Activated CD8-positive, alpha-beta T cell treated with anti-CD3 and anti-CD28 coated beads, Interleukin-2, amount 10 ng/mL, durations not matched to agents 7 days and 5 days (primary cell): ENCODE measurements at regions not wholly inside any gene's neighbourhood (a gene's known extent, or its start where the extent isn't known, plus 50 kb on each side); places are given as distances from the start of the nearest gene placed in this dataset.
"Not testable (repeated sequence)": the region's sequence is repeated elsewhere in the genome, so short reads cannot be mapped to it uniquely, and the experiment has no call there.

Experiments used
- ATAC-seq: fragments of 150-1000 bp; cut with Tn5 transposase; one replicate; pipeline ENCODE4 v1.10.0; 2021; ENCODE audit warnings: moderate library complexity
- CTCF ChIA-PET: fragments of 350-600 bp; sonication (Branson Sonifier 250); formaldehyde crosslinking; loops from one replicate; lab custom pipeline; 2021; ENCODE audit warnings: antibody characterized with exemption; lab: Charles Lee
- POLR2A ChIA-PET: fragments of 350-600 bp; sonication (Branson Sonifier 250); formaldehyde crosslinking; loops from one replicate; lab custom pipeline; 2021; ENCODE audit warnings: antibody characterized with exemption; lab: Charles Lee
- DNase-seq: peaks from one replicate; pipeline ENCODE4 v3.0.0-alpha.2; 2020
- H3K27ac Mint-ChIP-seq: one replicate; pipeline ENCODE4 v1.8.0; 2021; ENCODE audit warnings: mild to moderate bottlenecking, mixed read lengths
- H3K27me3 Mint-ChIP-seq: one replicate; pipeline ENCODE4 v1.8.0; 2021; ENCODE audit warnings: low read depth, mixed read lengths
- H3K36me3 Mint-ChIP-seq: one replicate; pipeline ENCODE4 v1.8.0; 2021; ENCODE audit warnings: low read depth, mixed read lengths
- H3K4me1 Mint-ChIP-seq: one replicate; pipeline ENCODE4 v1.8.0; 2021; ENCODE audit warnings: low read depth, mixed read lengths
- H3K4me3 Mint-ChIP-seq: one replicate; pipeline ENCODE4 v1.8.0; 2021; ENCODE audit warnings: mild to moderate bottlenecking, mixed read lengths
- H3K9me3 Mint-ChIP-seq: one replicate; pipeline ENCODE4 v1.8.0; 2022; ENCODE audit warnings: mixed read lengths; ENCODE audit not compliant: insufficient read depth

GRCh38 chrX:63058204-63058603, 292.9 kb downstream of the SPIN4 start:
- H3K4me3 Mint-ChIP-seq, result no peak overlapping the region
- ChIA-PET POLR2A (no interaction called here), CTCF (no interaction called here)
- H3K27me3 Mint-ChIP-seq, result no peaks in the 10 kb centered on the region
- no peaks in the 10 kb centered on the region for H3K4me1 Mint-ChIP-seq
- H3K9me3 Mint-ChIP-seq, result no peaks in the 10 kb centered on the region
- ATAC-seq, result no peak
- DNase-seq, result no peak
- H3K27ac Mint-ChIP-seq, result no peak overlapping the region
- H3K36me3 Mint-ChIP-seq, result no peaks in the 10 kb centered on the region

DNA sequence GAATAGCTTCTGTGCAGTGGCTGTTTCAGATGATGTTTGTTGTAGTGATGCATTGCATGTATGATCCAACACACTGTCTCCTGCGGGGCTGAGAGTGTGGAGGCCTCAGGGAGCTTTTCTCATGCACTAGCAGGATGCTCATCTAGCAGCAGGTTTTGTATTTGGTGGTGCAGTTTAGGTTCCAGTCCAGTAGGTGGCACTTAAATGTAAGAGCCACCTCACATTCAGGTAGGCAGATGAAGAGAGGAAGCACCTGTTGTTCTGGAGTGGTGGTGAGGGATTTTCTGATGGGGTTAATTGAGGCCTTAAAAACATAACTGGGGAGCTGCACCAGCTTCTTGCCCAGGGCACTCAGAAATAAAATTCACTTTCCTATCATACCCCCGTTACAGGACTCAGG, 300.9 kb downstream of the SPIN4 start:
- ChIA-PET POLR2A (no interaction called here), CTCF (no interaction called here)
- Mint-ChIP-seq H3K4me3 (no peak overlapping the region), H3K36me3 (no peaks in the 10 kb centered on the region), H3K4me1 (no peaks in the 10 kb centered on the region), H3K27ac (no peak overlapping the region), H3K9me3 (no peaks in the 10 kb centered on the region), H3K27me3 (no peaks in the 10 kb centered on the region)
- ATAC-seq (no peak), DNase-seq (no peak)

GRCh38 chrX:63032811-63033210, 318.3 kb downstream of the SPIN4 start:
- Mint-ChIP-seq H3K36me3 (no peaks in the 10 kb centered on the region), H3K4me3 (no peak overlapping the region), H3K4me1 (no peaks in the 10 kb centered on the region), H3K27me3 (no peaks in the 10 kb centered on the region), H3K27ac (no peak overlapping the region), H3K9me3 (peaks cover 7% of the 10 kb centered on the region)
- no peak for ATAC-seq
- DNase-seq, result no peak
- POLR2A ChIA-PET, result no interaction called here
- CTCF ChIA-PET, result no interaction called here

- Mint-ChIP-seq H3K9me3 (peaks cover 6% of the 10 kb centered on the region), H3K27ac (no peak overlapping the region), H3K4me1 (no peaks in the 10 kb centered on the region), H3K27me3 (no peaks in the 10 kb centered on the region), H3K4me3 (no peak overlapping the region), H3K36me3 (no peaks in the 10 kb centered on the region)
- no peak for ATAC-seq
- no peak for DNase-seq
- POLR2A ChIA-PET, result no interaction called here
- CTCF ChIA-PET, result no interaction called here
Measured at GRCh38 chrX:63013549-63013948, 337.6 kb downstream of the SPIN4 start.

DNA sequence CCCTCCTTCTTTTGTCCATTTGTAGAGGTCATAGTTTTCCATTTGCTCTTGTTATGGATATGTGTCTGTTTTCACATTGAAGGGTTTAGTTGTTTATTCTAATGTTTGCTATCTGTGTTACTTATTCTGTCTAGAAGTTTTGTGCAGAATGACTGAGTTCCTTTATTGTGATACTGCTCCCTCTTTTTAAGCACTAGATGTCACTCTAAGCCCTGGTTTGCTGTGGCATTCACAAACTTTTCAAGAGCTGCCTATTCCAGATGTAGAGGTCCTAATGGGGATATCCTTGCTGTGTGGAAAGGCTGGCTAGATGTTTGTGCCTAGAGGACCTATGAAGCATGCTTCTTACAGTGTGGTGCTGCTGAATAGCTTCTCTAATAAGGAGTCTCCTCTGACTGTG, 338.6 kb downstream of the SPIN4 start:
- Mint-ChIP-seq H3K27me3 (no peaks in the 10 kb centered on the region), H3K9me3 (peaks cover 6% of the 10 kb centered on the region), H3K27ac (no peak overlapping the region), H3K4me1 (no peaks in the 10 kb centered on the region), H3K4me3 (no peak overlapping the region), H3K36me3 (no peaks in the 10 kb centered on the region)
- no peak for DNase-seq
- ChIA-PET POLR2A (no interaction called here), CTCF (no interaction called here)
- ATAC-seq, result no peak

DNA sequence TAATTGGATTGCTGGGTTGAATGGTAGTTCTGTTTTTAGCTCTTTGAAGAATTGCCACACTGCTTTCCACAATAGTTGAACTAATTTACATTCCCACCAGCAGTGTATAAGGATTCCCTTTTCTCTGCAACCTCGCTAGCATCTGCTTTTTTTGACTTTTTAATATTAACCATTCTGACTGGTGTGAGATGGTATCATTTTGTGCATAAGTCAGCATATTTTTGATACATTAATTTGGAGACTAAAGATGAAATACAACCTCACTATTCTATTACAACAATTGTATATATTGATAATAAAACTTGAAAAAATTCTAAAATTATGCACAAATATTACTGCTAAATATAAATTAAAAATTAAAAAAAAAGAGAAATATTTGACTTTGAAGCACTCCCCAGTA, 350.9 kb downstream of the SPIN4 start:
- H3K27me3 Mint-ChIP-seq, CTCF ChIA-PET, H3K9me3 Mint-ChIP-seq, H3K4me1 Mint-ChIP-seq, DNase-seq, ATAC-seq, POLR2A ChIA-PET, H3K36me3 Mint-ChIP-seq, H3K4me3 Mint-ChIP-seq, H3K27ac Mint-ChIP-seq: not testable (repeated sequence)
